ENCODE measurements at regions not wholly inside any gene's neighbourhood (a gene's known extent, or its start where the extent isn't known, plus 50 kb on each side); places are given as distances from the start of the nearest gene placed in this dataset.

DNA sequence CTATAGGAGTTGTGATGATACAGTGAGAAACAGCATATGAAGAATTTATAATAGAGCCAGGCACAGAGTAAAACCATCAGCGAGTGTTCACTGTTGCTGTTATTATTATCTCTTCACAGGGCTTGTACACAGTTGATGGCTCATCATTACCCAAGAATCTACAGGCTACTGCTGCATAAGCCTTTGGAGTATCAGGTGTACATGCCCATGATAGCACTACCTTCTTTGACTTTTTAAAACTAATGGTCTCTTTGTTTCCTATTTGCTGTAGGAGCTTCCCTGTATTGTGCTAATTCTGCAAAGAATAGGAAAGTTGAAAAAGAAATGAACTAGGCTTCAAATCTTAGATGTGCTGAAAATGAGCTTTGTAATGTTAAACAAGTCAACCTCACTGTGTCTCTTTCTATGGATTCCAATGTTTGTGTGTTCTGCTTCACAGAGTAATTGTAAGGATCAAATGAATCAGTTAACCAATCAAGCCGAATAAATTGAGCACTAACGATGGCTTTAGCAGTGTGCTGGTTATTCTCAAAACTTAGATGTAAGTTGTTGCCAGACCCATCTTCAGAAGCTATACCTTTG, 138.8 kb downstream of the TUSC7 start:
- no peak for DNase-seq

DNA sequence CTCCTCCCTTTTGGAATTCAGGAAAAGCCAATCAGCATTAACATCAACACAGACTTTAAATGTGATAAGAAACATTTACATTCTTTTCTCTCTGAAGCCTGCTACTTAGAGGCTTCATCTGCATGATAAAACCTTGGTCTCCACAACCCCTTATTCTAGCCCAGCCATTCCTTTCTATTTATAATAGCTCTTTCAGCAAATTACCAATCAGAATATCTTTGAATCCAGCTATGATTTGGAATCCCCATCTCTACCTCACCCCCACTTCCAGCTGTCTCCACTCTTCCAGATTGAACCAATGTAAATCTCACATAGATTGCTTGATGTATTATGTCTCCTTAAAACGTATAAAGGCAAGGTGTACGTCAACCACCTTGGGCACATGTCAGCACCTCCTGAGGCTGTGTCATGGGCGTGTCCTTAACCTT, 139.7 kb downstream of the TUSC7 start:
- no peak for DNase-seq

DNA sequence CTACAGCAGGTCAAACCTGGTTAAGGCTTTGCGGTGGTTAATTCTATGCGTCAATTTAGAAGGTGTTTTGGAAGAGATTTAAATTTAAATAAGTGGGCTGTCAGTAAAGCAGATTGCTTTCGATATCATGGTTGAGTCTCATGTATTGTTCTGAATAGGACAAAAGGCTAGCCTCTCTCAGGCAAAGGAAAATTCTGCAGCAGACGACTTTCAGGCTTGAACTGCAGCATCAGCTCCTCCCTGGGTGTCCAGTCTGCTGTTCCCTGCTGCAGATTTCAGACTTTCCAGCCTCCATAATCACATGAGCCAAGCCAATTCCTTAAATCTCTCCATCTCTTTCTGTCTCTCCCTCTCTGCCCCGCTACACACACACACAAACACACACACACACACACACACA, 143.2 kb downstream of the TUSC7 start:
- DNase-seq, result no peak

DNA sequence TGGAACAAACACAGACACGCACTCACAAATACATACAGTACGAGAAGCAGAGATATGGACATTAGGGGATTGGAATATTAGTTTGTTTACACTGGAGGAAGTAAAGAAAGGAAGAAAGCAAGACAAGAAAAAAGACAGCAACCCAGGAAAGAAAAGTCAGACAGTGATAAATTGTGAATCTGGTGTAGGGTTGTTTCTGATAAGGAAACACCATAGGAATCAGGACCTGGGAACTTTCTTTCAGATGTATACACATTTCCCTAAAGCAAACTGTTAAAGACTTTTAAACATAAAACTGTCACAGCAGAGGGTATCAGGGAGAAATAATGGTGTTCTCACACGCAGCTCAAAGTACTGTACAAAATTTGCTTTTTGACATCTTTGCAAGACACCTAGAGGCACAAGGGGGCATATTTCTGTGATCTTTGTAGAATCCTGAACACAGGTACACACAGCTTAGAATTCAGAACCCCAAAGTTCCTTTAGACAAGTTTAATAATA, 153.7 kb downstream of the TUSC7 start:
- no peak for DNase-seq

DNA sequence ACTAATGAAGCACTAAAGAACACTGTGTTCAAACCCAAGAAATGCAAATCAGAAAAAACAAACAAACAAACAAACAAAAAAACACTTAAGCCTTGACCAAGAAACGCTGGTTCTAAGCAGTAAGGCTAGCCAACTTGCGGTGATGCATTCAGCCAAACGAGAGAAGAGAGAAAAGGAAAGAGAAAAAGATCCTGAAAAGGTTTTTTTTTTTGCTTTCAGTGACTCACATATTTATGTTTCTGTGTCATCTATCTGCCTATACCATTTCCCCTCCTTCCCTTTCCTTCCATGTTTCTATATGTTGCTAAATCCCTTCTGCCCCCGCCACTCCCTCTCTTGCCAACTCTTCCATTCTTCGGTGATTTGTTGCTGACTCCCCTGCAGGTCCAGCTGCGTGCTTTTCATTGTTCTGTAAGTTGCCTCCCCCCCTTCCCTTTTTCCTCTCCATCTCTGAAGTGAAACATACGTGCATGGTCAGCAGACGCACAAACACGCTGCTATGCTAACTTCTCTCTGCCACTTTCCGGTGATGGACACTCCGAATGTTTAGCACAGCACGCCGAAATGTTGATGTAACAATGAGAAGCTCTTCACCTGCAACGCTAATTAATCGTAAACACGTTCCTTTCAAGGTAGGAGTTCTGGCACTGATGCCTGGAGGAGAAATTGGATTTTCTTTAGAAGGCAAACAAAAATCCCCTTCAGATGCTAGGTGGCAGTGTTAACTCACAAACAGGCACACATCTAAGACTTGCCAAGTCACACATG, 154.4 kb downstream of the TUSC7 start:
- peak; percentile 48 for DNase-seq

DNA sequence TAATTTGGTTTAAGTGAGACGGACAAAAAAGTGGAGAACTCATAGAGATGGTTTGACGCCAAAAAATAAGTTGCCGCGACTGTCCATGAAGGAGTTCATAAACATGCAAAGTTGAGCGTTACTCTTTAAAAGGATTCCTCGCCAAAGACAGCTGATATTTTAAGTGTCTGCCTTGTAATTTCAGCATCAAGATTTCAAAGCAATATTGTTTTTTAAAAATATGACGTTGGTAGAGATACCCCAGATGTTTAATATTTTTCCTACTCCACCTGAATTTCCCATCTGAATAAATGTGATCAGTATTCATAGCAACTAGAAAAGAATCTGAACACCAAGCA, 155.0 kb downstream of the TUSC7 start:
- no peak for DNase-seq

DNA sequence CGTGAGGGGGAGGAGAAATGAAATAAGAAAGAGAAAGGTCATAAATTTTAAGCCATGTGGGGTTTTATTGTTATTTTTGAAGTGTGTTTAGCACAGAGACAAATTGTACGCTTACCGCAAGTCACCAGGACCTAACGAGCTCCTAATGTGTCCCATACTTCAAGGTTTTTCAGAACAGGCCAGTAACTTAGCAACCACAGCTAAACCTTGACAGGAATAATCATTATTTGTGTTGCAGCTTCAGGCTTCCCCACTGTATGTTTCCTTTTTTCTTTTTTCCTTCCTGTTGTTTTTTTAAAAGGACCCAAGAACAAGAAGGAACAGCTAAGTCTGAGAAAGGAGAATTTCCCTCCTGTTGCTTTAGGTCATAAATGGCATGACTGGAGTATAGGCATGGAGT, 160.8 kb downstream of the TUSC7 start:
- DNase-seq, result no peak

DNA sequence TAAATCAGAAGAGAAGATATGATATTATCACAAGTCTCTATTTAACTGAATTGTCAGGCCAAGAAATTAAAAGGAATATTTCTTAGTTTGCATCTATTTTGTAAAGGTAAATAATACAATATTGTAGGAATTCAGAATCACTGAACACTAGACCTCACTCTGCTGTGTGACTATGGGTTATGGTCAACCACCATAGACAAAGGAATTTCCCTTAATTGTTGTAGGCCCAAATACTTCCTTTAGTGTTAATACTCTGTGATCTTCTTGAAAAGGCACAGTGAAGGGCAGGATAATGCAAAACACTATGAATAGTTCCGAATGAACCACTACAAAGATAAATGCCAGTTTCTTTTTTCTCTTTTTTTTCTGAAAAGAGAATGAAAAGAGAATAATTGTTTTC, 162.3 kb downstream of the TUSC7 start:
- DNase-seq, result no peak

DNA sequence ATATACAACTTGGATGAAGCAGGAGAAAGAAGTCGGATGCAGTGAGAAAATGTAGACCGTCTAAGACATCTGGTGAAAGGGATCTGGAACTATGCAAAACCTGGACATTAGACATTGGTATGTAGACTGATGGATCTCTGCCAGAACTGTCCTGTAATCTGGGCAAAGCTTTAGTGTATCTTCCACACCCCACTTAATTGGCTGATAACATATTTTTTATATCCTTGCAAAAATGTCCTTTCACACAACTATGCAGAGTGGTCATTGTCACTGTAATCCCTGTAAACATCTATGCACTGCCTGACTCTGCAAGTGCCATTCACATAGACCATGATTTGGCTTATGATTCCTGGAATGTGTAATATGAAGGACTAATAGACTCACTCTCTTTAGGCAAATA, 163.1 kb downstream of the TUSC7 start:
- no peak for DNase-seq

DNA sequence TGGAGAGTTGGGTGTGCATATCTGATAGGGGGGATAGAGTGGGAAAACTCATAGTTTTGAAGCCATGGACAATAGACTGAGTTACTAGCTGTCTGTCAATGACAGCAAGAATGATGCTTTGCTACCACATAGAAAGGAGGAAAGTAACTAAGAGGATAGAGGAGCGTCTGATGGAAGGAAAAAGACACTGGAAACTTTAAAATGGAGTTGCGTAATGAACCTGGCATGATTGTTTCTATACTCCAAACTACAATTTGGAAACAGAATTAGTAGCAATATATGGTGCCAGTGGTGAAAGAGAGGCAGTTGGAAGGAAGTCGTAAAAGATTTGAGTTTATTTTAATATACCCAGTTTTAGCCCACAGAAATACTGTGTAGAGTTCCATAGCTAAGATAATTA, 163.6 kb downstream of the TUSC7 start:
- no peak for DNase-seq

DNA sequence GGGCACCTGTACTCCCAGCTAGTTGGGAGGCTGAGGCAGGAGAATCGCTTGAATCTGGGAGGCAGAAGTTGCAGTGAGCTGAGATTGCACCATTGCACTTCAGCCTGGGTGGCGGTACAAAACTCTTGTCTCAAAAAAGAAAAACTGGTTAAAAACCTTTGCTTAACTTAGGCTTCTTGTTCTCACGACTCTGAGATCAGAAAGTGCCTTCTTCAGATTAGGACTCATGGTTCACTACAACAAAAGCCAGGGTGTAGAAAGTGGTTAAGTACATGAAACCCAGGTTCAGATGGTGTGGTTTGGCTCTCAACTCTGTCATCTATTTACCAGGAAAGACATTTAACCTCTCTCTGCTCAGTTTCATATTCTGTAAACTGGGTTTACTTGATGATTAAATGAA, 168.4 kb downstream of the TUSC7 start:
- no peak for DNase-seq

DNA sequence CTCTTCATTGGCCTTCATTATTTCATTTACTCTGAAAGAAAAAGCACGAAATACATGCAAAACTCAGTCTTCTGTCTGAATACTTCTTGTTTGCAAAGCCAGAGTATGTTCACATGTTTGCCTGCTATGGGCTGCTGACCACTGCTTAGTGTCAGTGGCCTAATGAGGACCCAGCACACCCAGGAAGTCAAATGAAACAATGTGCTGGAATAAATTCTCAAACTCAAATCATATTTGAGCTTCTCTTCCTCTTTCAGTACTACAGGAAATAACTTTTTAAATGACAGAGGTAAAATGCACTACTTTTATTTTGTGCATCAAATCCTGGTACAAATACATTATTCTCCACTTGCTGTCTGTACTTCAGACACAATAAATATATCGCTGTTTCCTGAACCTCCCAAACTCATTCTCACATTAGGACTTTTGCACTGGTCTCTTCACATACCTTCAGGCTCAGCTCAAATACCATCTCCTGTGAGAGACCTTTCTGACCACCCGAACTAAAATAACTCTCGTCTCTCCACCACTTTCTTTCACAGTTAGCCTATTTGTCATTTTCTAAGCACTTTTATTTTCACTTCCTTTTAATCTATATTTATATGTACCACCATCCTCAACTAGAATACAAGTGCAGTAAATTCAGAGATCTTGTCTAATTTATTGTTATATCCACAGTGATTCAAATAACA, 176.8 kb downstream of the TUSC7 start:
- DNase-seq, result no peak

DNA sequence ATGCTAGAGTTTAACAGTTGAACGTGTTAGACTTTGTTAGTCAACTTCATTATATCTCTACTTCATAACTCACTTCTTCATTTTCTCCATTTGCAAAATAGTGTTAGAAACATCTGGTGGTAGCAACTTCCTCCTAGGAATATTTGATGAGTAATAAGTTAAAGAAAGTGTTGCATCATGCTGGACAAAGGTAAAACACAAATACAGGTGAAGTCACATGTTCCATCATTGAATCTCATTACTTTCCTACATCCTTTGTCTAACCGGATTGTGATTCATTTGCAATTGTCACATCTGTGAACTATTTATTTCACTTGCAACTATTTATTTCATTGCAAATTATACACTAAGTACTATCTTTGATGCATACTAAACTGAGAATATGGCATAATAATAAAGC, 186.5 kb downstream of the TUSC7 start:
- no peak for DNase-seq

DNA sequence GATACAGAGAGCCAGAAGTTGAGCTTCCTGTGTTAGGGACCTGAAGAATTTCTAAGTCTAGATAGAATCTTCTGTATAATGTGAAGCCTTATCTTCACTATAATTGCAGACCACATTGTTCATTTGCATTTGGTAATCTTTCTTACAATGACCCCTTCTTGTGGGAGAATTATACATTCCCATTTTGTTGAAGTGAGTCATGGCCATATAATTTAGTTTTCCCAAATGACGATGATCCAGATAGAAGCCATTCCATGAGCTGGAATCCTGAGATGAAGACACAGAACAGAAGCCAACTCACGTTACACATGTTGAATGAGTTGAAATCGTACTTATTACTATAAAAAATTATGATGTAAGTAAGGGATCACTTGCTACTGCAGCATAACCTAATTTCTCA, 187.8 kb downstream of the TUSC7 start:
- no peak for DNase-seq

DNA sequence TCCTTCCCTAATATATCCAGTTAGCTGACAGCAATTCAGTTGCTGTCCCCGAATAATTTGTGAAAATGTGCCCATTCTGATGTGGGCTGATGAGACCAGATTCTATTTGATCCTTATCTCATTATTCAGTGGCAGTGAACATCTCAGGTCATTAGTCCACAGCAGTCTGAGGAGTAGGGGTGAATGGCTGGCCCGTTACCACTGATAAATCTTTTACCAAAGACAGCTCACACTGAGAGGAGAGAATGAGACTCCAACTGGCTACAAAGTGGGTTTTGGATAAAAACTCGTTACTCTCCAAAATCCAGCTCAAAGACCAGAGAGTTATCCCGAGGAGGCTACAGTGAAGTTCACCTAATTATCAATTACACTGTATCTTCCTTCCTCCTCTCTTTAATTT, 189.7 kb downstream of the TUSC7 start:
- no peak for DNase-seq

DNA sequence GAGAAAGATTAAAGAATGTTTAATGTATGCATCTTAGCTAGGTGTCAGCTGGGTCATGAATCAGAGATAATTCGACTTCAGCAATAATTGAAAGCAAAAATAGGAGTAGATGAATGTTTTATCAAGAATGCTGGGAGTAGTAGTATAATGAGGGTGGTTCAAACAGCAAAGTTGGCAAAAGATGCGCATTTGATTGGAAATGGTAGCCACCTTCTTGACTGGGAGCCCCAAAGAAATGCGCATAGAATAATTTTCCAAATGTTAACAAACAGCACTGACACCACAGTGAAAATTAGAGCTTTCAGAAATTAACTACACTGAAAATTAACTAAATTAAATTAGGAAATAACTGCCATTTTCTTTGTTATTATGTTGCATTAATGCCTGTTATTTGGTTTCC, 195.8 kb downstream of the TUSC7 start:
- no peak for DNase-seq

DNA sequence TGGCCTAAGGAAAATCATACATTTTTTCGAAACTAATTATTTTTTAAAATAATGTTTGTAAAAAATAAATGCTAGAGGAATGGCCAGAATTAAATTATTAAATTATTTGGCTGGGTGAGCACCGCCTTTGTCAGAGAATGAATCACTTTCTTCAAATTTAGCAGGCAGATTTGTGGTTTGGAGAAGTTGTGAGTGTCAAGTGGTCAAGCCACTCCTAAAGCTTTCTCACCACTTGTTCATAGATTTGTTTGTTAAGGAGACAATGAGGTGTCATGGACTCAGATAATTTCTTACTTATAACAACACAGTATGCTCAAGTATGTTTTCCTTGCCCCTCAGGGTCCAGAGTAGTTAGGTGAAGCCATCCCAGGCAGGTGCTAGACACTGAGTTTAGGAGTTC, 196.2 kb downstream of the TUSC7 start:
- DNase-seq, result no peak

DNA sequence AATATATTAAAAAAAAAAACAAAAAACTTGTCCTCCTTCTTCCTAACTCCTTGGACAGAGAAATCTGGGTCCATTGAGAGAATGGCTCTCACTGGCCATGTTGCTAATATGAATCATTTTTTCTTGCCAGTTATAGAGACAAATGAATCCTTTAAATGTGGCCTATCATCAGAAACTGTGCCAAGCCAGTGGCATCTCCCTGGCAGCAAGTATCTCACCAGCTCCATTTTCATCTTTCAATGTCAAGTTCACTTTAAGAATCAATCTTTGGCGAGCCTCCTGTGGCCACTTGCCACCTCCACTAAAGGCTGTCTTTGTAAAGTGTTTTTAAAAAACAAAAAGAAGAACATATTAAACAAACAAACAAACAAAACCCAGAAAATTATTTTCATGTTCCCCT, 202.5 kb downstream of the TUSC7 start:
- no peak for DNase-seq

DNA sequence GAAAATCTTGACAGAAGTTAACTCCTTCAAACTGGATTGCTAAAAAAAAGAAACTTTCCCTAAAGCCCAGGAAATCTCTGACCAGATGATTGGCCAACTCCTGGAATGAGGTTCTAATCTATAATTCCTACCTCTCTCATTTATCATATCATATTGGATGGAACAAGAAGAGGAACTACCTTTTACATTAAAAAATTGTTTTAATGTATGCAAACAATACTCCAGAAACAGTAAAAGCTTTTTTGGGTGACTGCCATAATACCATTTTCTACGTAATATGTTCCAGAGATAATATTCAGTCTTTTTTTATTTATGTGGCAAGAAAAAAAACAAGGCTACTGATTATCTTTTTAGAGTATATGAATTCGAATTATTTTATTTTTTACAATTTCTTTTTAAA, 204.4 kb downstream of the TUSC7 start:
- DNase-seq, result no peak

DNA sequence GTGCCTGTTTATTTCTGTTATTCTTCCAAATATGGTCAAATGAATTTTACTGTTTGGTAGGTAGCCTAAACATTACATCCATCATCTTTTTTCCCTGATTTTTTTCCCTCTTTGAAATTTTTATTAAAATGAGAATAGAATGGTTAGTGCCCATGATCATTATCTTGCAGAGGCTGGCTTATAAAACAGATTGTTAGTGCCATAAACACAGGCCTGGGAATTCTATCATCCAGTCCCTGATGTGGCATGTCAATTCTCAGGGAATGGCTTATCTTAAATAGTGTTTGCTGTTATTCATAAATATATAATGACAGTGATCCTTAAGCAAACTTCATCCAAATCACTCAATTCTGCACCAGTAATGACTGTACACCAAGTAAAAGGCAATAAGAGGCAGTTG, 207.3 kb downstream of the TUSC7 start:
- DNase-seq, result no peak

DNA sequence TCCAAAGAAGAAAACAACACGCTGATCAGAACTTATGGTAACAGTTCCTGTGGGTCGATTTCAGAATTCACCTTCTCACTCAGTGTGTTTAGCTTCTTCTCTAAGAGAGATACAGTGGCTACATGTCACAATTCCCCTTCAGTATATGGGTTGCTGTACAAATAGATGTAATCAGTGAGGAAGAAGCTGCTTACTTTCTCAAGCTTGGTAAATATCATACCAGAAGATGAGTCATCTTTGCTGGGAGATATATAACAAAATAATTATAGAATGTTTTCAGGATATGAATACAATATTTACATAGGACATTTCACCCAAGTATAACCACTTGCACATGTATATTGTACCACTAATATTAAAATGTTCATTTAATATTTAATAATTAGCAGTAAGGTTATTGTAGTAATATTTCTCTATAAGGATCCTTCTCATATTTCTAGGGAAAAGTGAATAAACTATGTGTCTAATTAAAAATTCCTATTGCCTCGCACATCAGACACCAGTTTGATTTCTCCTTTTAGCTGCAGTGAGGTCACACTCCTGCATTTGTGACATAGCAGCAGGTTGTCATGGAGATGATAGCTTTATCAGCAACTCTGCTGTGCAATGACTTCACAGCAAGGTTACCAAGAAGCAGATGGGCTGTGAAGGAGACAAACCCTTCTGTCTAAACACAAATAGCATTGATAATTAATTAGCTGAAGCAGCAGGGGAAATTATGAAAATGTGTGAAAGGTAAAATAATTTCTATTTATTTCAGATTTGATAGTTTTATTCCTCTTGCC, 211.4 kb downstream of the TUSC7 start:
- no peak for DNase-seq

DNA sequence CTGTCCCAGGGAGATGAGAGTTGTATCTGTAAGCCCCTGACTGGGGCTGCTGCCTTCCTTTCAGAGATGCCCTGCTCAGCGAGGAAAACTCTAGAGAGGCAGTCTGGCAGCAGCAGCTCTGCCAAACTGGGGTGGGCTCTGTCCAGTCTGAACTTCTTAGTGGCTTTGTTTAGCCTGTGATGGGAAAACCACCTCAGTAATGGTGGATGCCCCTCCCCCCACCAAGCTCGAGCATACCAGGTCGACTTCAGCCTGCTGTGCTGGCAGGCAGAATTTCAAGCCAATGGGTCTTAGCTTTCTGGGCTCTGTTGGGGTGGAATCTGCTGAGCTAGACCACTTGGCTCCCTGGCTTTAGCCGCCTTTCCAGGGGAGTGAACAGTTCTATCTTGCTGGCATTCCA, 218.3 kb downstream of the TUSC7 start:
- DNase-seq, result no peak
